ENCODE measurements at regions not wholly inside any gene's neighbourhood (a gene's known extent, or its start where the extent isn't known, plus 50 kb on each side); places are given as distances from the start of the nearest gene placed in this dataset.

DNA sequence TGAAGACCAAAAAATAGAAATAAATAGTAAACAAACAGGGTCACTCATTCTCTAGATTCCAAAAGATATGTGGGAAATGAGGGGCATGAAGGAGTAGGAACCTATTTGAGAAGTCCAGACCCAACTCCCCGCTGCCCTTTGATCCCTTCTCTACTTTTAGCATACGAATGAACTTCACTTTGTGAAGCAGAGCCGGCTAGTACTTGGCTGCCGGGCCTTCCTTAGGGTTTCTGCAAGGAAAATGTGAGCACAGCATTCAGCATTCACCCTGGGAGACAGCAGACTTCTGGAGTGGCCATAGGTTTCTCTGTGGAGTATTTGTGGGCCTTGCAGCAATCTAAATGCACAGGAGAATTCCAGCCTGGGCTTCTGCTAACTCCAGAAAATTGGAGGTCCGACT, 76.3 kb upstream of the PRKAR2B start:
- TF ChIP-seq, protein P1, sequence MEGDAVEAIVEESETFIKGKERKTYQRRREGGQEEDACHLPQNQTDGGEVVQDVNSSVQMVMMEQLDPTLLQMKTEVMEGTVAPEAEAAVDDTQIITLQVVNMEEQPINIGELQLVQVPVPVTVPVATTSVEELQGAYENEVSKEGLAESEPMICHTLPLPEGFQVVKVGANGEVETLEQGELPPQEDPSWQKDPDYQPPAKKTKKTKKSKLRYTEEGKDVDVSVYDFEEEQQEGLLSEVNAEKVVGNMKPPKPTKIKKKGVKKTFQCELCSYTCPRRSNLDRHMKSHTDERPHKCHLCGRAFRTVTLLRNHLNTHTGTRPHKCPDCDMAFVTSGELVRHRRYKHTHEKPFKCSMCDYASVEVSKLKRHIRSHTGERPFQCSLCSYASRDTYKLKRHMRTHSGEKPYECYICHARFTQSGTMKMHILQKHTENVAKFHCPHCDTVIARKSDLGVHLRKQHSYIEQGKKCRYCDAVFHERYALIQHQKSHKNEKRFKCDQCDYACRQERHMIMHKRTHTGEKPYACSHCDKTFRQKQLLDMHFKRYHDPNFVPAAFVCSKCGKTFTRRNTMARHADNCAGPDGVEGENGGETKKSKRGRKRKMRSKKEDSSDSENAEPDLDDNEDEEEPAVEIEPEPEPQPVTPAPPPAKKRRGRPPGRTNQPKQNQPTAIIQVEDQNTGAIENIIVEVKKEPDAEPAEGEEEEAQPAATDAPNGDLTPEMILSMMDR (IDR thresholded peaks at IDR 0.05) = no peak
- H3K4me1 ChIP-seq = no peaks in the 10 kb centered on the region
- H3K4me3 ChIP-seq = no peak overlapping the region
- no peaks in the 10 kb centered on the region for H3K27me3 ChIP-seq
- H3K36me3 ChIP-seq = no peaks in the 10 kb centered on the region
- ATAC-seq (no peak), DNase-seq (no peak)
- intact Hi-C loops (cut with DNase I) = no loop called here
- H3K9me3 ChIP-seq = no peaks in the 10 kb centered on the region
- H3K27ac ChIP-seq = no peak overlapping the region

GRCh38 chr7:106978425-106979420, 65.8 kb upstream of the PRKAR2B start:
- intact Hi-C loops (cut with DNase I) = no loop called here
- H3K4me1 ChIP-seq = no peaks in the 10 kb centered on the region
- H3K36me3 ChIP-seq = no peaks in the 10 kb centered on the region
- DNase-seq (no peak), ATAC-seq (no peak)
- H3K27me3 ChIP-seq = no peaks in the 10 kb centered on the region
- H3K4me3 ChIP-seq = no peak overlapping the region
- H3K27ac ChIP-seq = no peak overlapping the region
- TF ChIP-seq, protein P1 (IDR thresholded peaks at IDR 0.05) = no peak
- H3K9me3 ChIP-seq = no peaks in the 10 kb centered on the region

- Histone ChIP-seq H3K36me3 (no peaks in the 10 kb centered on the region), H3K27ac (no peak overlapping the region), H3K4me3 (no peak overlapping the region), H3K27me3 (no peaks in the 10 kb centered on the region), H3K9me3 (no peaks in the 10 kb centered on the region), H3K4me1 (no peaks in the 10 kb centered on the region)
- no peak for DNase-seq
- TF ChIP-seq, protein P1 (IDR thresholded peaks at IDR 0.05) = no peak
- intact Hi-C loops (cut with DNase I) = no loop called here
- no peak for ATAC-seq
Measured at GRCh38 chr7:106979551-106980357, 64.8 kb upstream of the PRKAR2B start.

DNA sequence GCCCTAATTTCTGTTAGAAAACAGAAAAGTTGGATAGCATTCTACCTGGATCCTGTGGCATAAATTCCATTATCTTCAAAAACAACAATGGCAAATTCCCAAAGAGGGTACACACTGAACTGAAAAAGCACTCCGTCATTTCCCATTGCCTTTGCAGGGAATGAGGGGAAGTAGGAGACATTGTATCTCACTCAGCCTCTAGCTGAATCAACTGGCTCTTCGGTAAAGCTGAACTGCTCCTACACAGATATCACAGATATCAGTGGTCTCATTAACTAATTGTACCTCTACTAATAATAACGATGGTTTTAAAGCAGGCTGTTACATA, 64.2 kb upstream of the PRKAR2B start:
- Histone ChIP-seq H3K9me3 (no peaks in the 10 kb centered on the region), H3K27me3 (no peaks in the 10 kb centered on the region), H3K4me1 (no peaks in the 10 kb centered on the region), H3K27ac (no peak overlapping the region), H3K4me3 (no peak overlapping the region), H3K36me3 (no peaks in the 10 kb centered on the region)
- no peak for DNase-seq
- TF ChIP-seq, protein P1 (IDR thresholded peaks at IDR 0.05) = no peak
- no peak for ATAC-seq
- intact Hi-C loops (cut with DNase I) = no loop called here

DNA sequence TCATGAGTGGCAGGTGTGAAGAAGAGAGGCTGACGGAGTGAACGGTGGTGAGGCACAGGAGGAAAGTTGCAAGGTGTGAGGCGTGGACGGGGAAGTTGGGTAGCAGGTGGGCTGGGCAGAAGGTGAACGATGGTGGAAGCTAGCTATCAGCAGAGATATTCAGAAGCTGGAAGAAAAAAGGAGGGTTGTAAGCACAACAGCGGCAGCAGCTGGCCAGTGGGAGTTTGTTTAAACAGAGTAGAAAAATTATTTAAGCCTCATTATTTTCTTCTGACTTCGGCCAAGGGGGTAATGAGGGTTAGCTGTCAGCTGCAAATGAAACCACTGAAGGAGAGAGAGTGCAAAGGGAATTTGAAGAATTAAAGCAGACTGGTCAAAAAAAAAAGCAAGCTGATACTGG, 62.1 kb upstream of the PRKAR2B start:
- ATAC-seq (no peak), DNase-seq (no peak)
- Histone ChIP-seq H3K27me3 (no peaks in the 10 kb centered on the region), H3K27ac (no peak overlapping the region), H3K9me3 (no peaks in the 10 kb centered on the region), H3K36me3 (no peaks in the 10 kb centered on the region), H3K4me1 (no peaks in the 10 kb centered on the region), H3K4me3 (no peak overlapping the region)
- intact Hi-C loops (cut with DNase I) = no loop called here
- TF ChIP-seq, protein P1 (IDR thresholded peaks at IDR 0.05) = no peak
